Gastrocnemius medialis (tissue), 4 donors: ENCODE measurements at regions not wholly inside any gene's neighbourhood (a gene's known extent, or its start where the extent isn't known, plus 50 kb on each side); places are given as distances from the start of the nearest gene placed in this dataset.

Source experiments
- POLR2A ChIP-seq, 2 donors: fragments of 450-650 bp; IDR thresholded peaks; one replicate each; pipeline ENCODE4 v1.6.1; 2017; ENCODE audit warnings: antibody characterized with exemption in 2 of 2, mild to moderate bottlenecking in 2 of 2, moderate library complexity in 2 of 2
- TF ChIP-seq, protein P1 (sequence below), 5 experiments: fragments of 450-650 bp in 3 of 5; fragments of 200-600 bp in 2 of 5; sonication (generic) in 2 of 5; IDR thresholded peaks in 4 of 5; conservative IDR thresholded peaks in 1 of 5; 1 replicate in 4 of 5; 2 replicates in 1 of 5; pipeline ENCODE4 v1.5.1; 2016 to 2019; ENCODE audit warnings: antibody characterized with exemption in 5 of 5, mild to moderate bottlenecking in 3 of 5, moderate library complexity in 3 of 5

DNA sequence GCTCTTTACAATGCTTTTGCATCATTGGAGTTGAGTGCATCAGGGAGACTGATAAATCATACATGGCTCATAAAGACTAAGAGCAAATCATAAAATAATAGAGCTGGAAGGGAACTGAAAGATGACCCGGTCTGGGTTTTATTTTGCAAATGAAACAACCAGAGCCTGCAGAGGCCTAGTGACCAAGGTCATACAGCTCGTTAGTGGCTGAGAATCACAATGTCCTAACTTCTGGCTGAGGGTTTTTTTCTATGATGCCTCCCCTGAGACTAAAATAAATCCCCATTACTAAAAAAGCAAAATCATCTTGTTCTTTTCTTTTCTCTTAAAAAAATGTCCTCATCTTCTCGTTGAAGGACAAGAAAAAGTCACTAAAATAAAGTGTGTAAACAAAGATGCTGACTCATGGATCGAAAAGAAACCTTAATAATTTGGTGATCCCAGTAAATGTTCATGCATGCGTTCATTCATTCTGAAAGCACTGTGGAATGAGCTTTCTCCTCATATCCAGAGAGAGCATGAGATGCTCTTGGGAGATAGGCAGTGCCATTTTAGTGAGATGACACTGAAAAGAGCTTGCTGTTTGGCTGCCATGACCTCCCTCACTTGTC, 107.8 kb upstream of the PHYHIPL start:
- TF ChIP-seq, protein P1, sequence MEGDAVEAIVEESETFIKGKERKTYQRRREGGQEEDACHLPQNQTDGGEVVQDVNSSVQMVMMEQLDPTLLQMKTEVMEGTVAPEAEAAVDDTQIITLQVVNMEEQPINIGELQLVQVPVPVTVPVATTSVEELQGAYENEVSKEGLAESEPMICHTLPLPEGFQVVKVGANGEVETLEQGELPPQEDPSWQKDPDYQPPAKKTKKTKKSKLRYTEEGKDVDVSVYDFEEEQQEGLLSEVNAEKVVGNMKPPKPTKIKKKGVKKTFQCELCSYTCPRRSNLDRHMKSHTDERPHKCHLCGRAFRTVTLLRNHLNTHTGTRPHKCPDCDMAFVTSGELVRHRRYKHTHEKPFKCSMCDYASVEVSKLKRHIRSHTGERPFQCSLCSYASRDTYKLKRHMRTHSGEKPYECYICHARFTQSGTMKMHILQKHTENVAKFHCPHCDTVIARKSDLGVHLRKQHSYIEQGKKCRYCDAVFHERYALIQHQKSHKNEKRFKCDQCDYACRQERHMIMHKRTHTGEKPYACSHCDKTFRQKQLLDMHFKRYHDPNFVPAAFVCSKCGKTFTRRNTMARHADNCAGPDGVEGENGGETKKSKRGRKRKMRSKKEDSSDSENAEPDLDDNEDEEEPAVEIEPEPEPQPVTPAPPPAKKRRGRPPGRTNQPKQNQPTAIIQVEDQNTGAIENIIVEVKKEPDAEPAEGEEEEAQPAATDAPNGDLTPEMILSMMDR (IDR thresholded peaks at IDR 0.05 in 4 of 5, conservative IDR thresholded peaks at IDR 0.05 in 1 of 5): no peak
- TF ChIP-seq POLR2A (IDR thresholded peaks at IDR 0.05): no peak
